ENCODE measurements at regions not wholly inside any gene's neighbourhood (a gene's known extent, or its start where the extent isn't known, plus 50 kb on each side); places are given as distances from the start of the nearest gene placed in this dataset.

DNA sequence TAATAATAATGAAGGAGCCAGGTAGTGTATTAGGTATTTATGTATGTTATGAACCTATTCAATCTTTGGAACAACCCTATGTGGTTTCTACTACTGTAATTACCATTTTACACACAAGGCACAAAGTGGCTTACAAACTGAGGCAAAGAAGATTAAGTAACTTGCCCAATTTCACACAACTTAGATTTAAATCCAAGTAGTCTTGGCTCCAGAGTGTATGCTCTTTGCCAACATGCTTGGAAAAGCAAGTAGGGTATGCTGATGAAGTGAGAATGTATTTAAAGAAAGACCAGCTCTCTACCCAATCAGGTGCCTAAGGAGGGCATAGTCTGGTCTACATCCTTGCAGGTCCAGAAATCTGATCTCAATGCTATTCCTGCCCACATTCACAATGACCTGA, 463.2 kb downstream of the METTL15 start:
- Mint-ChIP-seq H3K27ac (ENCODE audit: unreplicated experiment) (no peak overlapping the region), H3K4me1 (ENCODE audit: low read depth, unreplicated experiment) (no peaks in the 10 kb centered on the region), H3K4me3 (ENCODE audit: unreplicated experiment) (no peak overlapping the region), H3K36me3 (ENCODE audit: unreplicated experiment) (no peaks in the 10 kb centered on the region), H3K9me3 (ENCODE audit: unreplicated experiment) (peaks cover 2% of the 10 kb centered on the region), H3K27me3 (ENCODE audit: unreplicated experiment) (peaks cover 4% of the 10 kb centered on the region)
- no peak for DNase-seq
- TF ChIP-seq, protein P1, sequence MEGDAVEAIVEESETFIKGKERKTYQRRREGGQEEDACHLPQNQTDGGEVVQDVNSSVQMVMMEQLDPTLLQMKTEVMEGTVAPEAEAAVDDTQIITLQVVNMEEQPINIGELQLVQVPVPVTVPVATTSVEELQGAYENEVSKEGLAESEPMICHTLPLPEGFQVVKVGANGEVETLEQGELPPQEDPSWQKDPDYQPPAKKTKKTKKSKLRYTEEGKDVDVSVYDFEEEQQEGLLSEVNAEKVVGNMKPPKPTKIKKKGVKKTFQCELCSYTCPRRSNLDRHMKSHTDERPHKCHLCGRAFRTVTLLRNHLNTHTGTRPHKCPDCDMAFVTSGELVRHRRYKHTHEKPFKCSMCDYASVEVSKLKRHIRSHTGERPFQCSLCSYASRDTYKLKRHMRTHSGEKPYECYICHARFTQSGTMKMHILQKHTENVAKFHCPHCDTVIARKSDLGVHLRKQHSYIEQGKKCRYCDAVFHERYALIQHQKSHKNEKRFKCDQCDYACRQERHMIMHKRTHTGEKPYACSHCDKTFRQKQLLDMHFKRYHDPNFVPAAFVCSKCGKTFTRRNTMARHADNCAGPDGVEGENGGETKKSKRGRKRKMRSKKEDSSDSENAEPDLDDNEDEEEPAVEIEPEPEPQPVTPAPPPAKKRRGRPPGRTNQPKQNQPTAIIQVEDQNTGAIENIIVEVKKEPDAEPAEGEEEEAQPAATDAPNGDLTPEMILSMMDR (IDR thresholded peaks at IDR 0.05; ENCODE audit: partially characterized antibody, unreplicated experiment) = no peak

DNA sequence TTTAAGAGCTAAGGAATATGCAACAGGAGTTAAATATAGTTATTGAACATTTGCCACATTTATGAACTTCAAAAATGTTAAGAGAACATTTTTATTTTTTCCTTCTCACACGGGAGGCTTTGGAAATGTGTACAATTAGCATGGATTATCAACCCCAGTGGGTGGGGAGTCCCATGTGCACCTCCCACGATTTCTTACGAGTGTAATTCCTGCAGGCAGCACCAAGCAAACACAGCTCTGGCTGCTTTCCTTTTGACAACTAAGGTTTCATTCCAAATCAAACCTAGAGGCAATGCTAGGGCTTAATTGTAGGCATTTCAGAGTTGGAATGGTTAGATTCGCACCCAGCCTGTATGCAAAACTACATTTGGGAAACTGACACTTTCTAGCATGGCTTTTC, 460.9 kb downstream of the METTL15 start:
- TF ChIP-seq, protein P1 (IDR thresholded peaks at IDR 0.05; ENCODE audit: partially characterized antibody, unreplicated experiment) = no peak
- no peak overlapping the region for H3K27ac Mint-ChIP-seq (ENCODE audit: unreplicated experiment)
- H3K9me3 Mint-ChIP-seq (ENCODE audit: unreplicated experiment) = peaks cover 2% of the 10 kb centered on the region
- DNase-seq = no peak
- no peaks in the 10 kb centered on the region for H3K36me3 Mint-ChIP-seq (ENCODE audit: unreplicated experiment)
- H3K4me1 Mint-ChIP-seq (ENCODE audit: low read depth, unreplicated experiment) = no peaks in the 10 kb centered on the region
- no peak overlapping the region for H3K4me3 Mint-ChIP-seq (ENCODE audit: unreplicated experiment)
- H3K27me3 Mint-ChIP-seq (ENCODE audit: unreplicated experiment) = peaks cover 4% of the 10 kb centered on the region

DNA sequence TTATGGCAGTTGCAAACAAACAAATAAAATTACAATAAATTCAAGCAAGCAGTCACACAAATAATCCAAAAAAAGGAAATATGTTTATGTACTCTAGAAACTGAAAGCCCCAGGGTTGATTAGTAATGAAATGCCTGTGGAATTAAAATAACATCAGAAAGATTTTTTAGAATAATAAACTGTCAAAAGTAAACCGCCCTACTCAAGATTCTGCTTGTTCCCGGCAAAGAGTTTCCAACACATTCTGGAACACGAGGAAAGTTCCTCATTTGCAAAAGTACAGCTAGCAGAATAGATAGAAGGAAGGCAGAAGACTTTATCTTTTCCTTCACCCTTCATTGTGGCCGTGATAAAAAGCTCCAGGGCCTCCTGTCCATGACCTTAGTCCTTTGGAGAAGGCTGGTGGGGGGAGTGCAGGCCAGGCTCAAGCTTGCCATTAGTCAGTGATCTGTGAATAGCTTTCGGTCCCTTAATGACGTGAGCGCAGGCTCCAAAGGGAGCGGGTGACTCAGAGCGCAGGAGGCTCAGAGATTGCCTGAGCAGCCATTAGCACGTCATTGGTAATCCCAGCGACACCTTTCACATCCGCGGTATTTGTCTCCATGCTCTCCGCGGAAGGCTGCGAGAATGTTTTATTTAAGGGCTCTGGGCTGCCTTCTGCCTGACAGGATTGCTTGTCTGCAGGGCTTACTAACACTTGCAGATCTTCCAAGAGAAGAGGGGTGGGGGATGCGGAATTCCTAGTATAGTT, 458.3 kb downstream of the METTL15 start:
- Mint-ChIP-seq H3K27me3 (ENCODE audit: unreplicated experiment) (peaks cover 4% of the 10 kb centered on the region), H3K4me1 (ENCODE audit: low read depth, unreplicated experiment) (no peaks in the 10 kb centered on the region), H3K9me3 (ENCODE audit: unreplicated experiment) (peaks cover 2% of the 10 kb centered on the region), H3K27ac (ENCODE audit: unreplicated experiment) (no peak overlapping the region), H3K4me3 (ENCODE audit: unreplicated experiment) (peak overlapping the region; percentile 38), H3K36me3 (ENCODE audit: unreplicated experiment) (no peaks in the 10 kb centered on the region)
- TF ChIP-seq, protein P1 (IDR thresholded peaks at IDR 0.05; ENCODE audit: partially characterized antibody, unreplicated experiment) = no peak
- peak; percentile 66 for DNase-seq

DNA sequence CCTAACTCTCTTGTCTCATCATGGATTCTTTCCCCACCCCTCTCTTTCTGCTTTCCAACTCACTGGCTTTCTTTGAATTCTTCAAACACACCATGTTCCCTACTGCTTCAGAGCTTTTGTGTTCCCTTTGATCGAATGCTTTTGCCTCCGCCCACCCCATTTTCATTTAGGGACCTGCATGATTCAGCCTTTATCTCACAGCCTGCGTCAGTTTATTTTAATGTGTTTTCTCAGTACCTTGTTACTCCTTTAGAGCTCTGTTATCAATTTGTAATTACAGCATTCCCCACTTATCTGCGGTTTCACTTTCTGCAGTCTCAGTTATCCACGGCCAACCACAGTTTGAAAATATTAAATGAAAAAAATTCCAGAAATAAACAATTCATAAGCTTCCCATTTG, 451.3 kb downstream of the METTL15 start:
- Mint-ChIP-seq H3K4me1 (ENCODE audit: low read depth, unreplicated experiment) (no peaks in the 10 kb centered on the region), H3K36me3 (ENCODE audit: unreplicated experiment) (no peaks in the 10 kb centered on the region), H3K27me3 (ENCODE audit: unreplicated experiment) (peaks cover 6% of the 10 kb centered on the region), H3K4me3 (ENCODE audit: unreplicated experiment) (no peak overlapping the region), H3K9me3 (ENCODE audit: unreplicated experiment) (no peaks in the 10 kb centered on the region), H3K27ac (ENCODE audit: unreplicated experiment) (no peak overlapping the region)
- DNase-seq = no peak
- TF ChIP-seq, protein P1 (IDR thresholded peaks at IDR 0.05; ENCODE audit: partially characterized antibody, unreplicated experiment) = no peak

DNA sequence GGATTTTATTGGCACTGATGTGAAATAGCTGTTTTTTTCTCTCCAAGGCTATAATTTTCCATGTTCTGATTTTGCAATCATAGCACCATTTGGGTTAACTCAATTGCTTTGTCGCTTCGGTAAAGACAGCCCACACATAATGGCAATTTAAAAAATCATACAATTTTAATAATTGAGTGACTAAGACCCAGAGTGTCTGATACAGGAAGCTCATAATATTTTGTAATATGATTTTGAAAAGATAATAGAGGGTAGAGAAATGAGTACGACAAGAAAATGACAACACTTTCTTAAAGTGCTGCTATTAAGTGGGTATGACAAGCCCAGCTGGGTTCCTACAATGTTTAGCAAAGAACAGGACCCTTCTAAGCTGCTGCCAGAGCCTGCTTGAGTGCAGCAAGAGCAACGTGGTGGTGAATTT, 439.1 kb downstream of the METTL15 start:
- no peak overlapping the region for H3K4me3 Mint-ChIP-seq (ENCODE audit: unreplicated experiment)
- H3K36me3 Mint-ChIP-seq (ENCODE audit: unreplicated experiment) = no peaks in the 10 kb centered on the region
- H3K4me1 Mint-ChIP-seq (ENCODE audit: low read depth, unreplicated experiment) = no peaks in the 10 kb centered on the region
- no peak for DNase-seq
- no peak overlapping the region for H3K27ac Mint-ChIP-seq (ENCODE audit: unreplicated experiment)
- H3K27me3 Mint-ChIP-seq (ENCODE audit: unreplicated experiment) = no peaks in the 10 kb centered on the region
- H3K9me3 Mint-ChIP-seq (ENCODE audit: unreplicated experiment) = no peaks in the 10 kb centered on the region
- TF ChIP-seq, protein P1 (IDR thresholded peaks at IDR 0.05; ENCODE audit: partially characterized antibody, unreplicated experiment) = no peak

All from glutamatergic neuron (in vitro differentiated cells).